Iris pigment epithelial cell (primary cell): ENCODE measurements at regions not wholly inside any gene's neighbourhood (a gene's known extent, or its start where the extent isn't known, plus 50 kb on each side); places are given as distances from the start of the nearest gene placed in this dataset.
A peak's percentile ranks its signal among the peaks of the same experiment; 100 is the strongest.

Experiments
- DNase-seq: peaks from one replicate; pipeline ENCODE4 v3.0.0-alpha.2; 2011; ENCODE audit warnings: low read depth

DNA sequence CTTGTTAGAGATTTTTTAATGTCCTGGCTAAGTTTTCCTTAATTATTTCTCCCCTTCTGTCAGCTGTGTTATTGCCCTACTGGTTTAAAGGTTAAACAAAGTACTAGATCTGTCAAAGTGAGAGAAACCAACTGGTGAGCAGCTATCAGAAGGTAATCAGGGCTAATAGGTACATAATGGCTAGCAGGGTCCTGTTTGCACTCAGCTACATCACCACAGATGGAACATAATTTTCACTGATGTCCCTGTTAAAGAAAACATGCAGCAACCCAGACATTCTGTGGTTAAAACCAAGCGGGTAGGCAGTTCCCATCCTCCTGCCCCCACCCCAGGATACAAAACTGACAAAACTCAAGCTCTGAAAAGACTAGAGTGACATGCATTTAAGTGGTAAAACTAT, 473.9 kb downstream of the NR2F1-AS1 start:
- DNase-seq = no peak

- DNase-seq = no peak
Observed at GRCh38 chr5:93101661-93102060, 479.4 kb downstream of the NR2F1-AS1 start.

- peak; percentile 46 for DNase-seq
Observed at GRCh38 chr5:93100976-93101375, 480.0 kb downstream of the NR2F1-AS1 start.

DNA sequence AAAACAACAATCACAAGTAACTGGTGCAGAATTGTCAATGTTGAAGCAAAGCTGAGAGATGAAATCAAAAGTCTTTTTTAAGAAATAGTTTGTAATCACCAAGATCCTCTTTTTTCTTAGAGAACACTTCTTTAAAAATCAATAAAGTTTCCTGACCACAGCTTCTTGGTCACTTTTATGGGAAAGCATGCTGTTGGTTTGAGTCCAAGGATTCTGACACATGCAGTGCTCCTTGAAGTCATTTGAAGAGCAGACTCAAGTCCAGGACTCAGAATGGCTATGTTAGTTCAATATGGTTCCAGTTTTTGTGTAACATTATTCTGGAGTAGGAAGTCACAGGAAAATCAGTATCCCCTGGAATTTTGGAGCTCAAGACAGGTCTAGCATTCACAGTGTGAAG, 480.6 kb downstream of the NR2F1-AS1 start:
- DNase-seq = peak; percentile 69

- DNase-seq = no peak
Observed at GRCh38 chr5:93099902-93100347, 481.1 kb downstream of the NR2F1-AS1 start.

GRCh38 chr5:93096561-93096960, 484.5 kb downstream of the NR2F1-AS1 start:
- no peak for DNase-seq

DNA sequence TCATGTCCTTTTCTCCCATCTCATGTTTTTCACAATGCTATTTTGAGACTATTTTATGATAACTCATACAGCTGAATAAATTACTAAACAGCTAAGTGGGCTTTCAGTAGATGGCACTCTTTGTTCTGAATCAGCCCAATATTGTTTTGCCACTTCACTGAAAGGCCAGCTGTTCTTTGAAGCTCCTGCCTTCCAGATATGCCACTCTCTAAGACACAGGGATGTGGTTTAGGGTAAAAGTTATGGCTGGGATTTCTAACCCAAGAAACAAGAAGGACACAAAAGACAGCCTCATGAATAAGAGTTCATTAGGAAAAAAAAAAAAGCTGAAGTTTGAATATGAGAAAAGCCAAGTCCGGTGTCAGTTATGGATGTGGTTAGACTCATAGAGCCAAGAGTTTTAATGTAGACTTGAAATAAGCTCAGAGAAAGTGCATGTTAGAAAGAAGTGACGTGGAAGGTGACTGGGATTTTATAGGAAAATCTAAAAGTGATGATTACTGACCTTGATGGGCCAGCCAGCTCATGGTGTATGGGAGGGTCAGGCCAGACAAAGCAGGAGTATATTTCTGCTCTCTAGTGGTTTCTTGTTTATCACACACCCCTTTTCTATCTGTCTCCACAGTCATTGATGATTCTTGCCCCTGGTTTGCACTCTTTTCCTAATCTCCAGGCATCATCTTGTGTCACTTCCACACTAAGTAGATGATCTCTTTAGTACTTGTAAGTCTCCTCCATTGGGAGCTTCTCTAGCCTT, 488.5 kb downstream of the NR2F1-AS1 start:
- peak; percentile 60 for DNase-seq

DNA sequence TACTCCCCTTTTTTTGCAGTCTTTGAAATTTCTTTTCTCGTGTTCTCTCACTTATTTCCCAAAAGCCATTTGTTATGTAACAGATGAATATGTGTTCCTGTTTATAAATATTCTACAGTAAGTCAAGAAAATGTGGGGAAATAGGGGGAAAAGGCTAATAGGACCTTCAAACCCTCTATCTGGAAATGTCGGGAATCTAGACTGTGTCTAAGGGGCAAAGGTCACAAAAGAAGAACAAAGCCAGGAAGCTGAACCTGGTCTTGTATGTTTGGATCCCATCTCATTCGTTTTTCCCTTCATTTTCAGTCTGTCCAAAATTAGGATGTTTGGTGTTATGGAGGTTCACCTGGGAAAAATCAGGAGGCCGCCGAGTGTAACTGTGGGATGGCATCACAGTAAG, 490.3 kb downstream of the NR2F1-AS1 start:
- no peak for DNase-seq

DNA sequence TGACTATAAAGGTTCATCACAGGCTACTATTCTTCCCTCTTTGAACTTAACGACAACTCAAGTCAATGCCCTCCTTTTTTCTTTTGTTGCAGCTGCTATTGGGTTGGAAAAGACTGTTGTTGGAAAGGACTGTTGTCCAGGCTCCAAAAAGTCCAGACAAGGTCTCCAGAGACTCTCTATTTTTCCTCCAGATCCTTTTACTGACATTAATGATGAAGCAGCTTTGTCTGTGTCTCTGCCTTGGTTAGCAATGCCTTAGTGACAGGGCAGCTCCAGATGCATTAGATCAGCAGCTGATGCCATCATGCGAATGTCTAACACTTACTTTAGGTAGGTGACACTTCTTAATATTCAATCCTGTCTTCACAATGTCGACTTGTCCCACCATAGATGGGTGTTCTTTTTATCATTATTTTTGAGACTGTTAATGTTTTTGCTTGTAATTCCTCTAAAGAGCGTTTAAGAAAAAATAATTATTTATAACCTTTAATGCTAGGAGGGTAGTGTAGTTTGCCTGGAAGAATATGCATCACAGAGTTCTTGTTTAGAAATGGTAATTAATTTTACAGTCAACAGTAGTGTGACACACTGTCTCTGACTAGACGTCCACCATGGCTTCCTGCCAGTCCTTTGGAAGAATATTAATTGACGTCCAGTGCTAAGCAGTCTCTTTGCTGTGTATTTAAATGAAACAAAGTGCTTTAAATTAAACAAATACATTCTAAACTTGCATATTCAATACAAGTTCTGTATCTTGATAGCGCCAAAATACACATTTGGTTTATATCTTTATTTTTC, 492.2 kb downstream of the NR2F1-AS1 start:
- DNase-seq = no peak

DNA sequence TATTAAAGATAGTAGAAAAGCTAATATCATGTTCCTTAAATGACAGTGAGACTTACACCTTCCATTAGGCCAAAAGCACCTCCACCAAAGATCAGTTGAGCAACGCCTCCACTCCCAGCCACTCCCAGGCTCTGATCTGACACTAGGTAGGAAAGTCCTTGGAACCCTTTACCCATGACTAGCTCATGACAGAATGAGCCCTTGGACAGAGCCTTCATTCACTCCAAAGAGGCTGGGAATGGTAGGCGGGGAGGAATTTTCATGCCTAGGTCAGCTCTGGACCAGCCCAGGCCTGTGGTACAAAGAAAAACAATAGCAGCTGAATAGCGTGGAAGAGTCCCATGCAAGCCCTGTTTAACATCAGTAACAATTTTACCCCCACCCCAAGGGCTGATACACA, 493.7 kb downstream of the NR2F1-AS1 start:
- DNase-seq = no peak

GRCh38 chr5:93082981-93083380, 498.0 kb downstream of the NR2F1-AS1 start:
- no peak for DNase-seq

- no peak for DNase-seq
Observed at GRCh38 chr5:93079046-93079445, 502.0 kb downstream of the NR2F1-AS1 start.

GRCh38 chr5:93078082-93079038, 502.7 kb downstream of the NR2F1-AS1 start:
- DNase-seq = peak; percentile 92

- peak; percentile 89 for DNase-seq
Observed at GRCh38 chr5:93076566-93076965, 504.5 kb downstream of the NR2F1-AS1 start.

GRCh38 chr5:93076096-93076495, 504.9 kb downstream of the NR2F1-AS1 start:
- peak; percentile 84 for DNase-seq

- DNase-seq = no peak
Observed at GRCh38 chr5:93073547-93073946, 507.5 kb downstream of the NR2F1-AS1 start.

- DNase-seq = peak; percentile 75
Observed at GRCh38 chr5:93072831-93073459, 508.1 kb downstream of the NR2F1-AS1 start.

DNA sequence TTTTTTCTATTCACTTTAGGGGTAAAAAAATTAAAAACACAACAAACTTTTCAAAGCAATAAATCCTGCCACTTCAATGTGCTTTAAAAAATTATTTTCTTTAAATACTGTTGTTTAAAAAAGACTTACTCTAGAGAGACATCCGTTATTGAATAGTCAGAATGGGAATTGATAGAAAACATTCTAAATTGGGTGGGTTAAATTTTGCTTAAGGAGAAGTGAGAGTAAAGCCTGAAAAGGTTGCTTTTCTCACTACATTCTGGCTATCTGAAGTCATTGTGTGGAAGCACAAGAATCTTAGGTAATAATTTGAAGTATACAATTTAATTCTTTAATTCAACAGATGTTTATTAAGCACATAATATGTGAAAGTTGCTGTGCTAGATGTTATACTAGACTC, 509.3 kb downstream of the NR2F1-AS1 start:
- DNase-seq = no peak

DNA sequence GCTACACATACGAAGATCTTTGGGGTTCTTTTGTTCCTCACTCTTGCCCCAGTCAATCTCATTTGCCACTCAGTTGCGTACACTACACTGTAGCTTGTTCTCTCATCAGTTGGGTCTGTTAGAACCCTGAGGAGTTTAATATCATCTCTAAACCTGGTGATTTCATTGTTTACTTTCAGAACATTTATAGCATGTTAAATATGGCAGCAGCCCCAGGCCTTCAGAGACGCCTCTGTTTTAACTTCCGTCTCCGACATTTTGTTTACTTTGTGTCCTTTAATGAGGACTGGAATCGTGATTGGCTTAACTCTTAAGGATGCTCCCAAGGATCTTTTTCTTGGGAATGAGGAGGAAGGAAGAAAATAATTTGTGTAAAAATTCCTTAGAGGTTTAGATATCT, 510.1 kb downstream of the NR2F1-AS1 start:
- no peak for DNase-seq

DNA sequence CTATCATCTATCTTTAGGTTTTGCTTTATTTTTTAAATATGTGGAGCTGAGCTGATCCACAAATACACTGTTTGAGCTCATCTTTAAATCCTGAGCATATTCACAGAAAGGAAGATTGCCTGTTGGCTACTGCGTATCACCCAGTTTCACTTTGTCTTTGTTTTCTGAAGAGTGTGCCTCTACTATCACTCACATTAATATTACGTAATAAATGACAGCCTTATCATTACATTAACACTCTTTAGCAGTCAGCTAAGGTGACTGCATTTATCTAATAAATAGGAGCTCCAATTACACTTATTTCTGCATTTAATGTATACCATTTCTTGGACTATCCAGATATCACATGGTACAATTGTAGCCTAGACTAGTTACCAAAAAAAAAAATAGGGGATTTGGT, 511.7 kb downstream of the NR2F1-AS1 start:
- no peak for DNase-seq

DNA sequence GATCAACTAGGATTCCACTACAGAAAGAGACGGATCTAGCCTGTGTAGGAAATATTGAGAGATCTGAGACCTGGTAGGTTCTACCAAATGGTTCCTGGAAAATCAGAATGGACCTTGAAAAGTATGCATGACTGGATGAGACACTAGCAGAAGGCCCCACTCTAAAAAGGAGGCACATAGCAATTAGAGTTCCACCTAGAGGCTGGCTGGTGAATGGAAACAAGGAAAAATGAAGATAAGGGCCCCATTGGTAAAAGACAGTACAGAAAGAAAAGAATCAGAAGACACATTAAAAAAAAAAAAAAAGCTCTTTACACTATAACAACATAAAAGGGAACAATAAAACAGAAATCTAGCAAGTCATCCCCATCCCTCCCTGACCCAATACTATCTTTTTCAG, 518.5 kb downstream of the NR2F1-AS1 start:
- peak; percentile 35 for DNase-seq

DNA sequence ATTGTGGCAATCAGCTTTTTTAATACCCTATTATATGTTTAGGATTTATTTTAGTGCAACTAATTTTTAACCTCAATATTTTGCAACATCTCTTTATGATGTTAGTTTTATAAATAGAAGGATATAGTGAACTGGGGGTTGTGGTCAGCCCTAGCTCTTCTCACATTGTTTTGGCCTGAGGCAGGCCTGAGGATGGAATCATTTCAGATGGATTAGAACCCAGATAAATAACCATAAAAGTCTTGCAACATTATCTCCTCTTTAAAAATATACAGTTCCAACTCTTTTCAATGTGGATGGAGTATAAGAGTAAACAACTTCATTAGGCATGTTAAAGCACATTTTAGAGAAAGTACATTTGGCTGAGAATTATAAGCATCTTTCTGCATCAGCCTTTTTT, 522.7 kb downstream of the NR2F1-AS1 start:
- peak; percentile 97 for DNase-seq
